OCI-LY1 (cell line): ENCODE measurements at regions not wholly inside any gene's neighbourhood (a gene's known extent, or its start where the extent isn't known, plus 50 kb on each side); places are given as distances from the start of the nearest gene placed in this dataset.

Source experiments
- CTCF ChIP-seq: fragments of 200-600 bp; sonication (generic), shearing (Covaris generic); IDR thresholded peaks from 2 replicates; pipeline ENCODE4 v1.5.1; 2017; ENCODE audit warnings: mild to moderate bottlenecking, antibody characterized with exemption, low read length, moderate library complexity, mixed read lengths
- EZH2 ChIP-seq: fragments of 200-600 bp; sonication (generic), shearing (Covaris generic); IDR thresholded peaks from 2 replicates; pipeline ENCODE4 v1.8.0; 2017; ENCODE audit warnings: borderline replicate concordance, mixed run types, mild to moderate bottlenecking, antibody characterized with exemption, low read length, moderate library complexity, mixed read lengths

- TF ChIP-seq CTCF (no peak), EZH2 (no peak)
These were observed 336.3 kb downstream of the PPP1R3A start for GRCh38 chr7:113582471-113582870.
